GM21717 (cell line): ENCODE measurements at regions not wholly inside any gene's neighbourhood (a gene's known extent, or its start where the extent isn't known, plus 50 kb on each side); places are given as distances from the start of the nearest gene placed in this dataset.

Source experiments
- ATAC-seq: cut with Tn5 transposase; IDR thresholded peaks from one replicate; pipeline ENCODE4 v1.9.1; 2021; ENCODE audit warnings: mild to moderate bottlenecking, moderate library complexity; ENCODE audit not compliant: unreplicated experiment

DNA sequence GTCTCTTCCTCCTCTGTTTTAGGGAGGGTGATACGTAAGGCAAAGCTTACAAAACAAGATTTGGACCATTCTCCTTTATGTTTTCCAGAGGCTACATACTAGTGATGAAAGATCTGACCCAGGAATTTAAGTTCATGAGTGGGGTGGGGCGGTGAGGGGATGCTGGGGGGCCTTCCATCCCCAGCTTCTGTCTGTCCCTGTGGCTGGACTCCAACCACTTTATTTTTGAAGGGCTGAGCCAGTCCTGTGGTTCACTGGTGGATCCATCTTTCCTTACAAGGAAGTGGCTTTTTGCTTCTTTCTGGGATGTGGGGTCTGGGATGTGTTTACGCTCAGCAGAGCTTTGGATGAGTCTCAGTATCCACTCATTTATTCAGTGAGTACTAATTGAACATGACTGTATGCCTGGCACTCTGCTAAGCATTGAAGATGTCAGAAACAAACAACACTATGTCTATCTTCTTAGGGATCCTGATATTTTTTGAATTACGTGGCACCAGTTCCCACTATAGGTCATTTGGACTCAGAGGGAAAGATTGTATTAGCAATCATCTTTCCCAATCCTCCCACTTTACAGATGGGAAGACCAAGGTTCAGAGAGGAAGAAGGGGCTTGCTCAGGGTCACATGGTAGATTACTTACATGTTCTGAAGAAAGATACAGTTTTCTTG lies 291.8 kb upstream of the TBX3 start:
- ATAC-seq, result no peak

DNA sequence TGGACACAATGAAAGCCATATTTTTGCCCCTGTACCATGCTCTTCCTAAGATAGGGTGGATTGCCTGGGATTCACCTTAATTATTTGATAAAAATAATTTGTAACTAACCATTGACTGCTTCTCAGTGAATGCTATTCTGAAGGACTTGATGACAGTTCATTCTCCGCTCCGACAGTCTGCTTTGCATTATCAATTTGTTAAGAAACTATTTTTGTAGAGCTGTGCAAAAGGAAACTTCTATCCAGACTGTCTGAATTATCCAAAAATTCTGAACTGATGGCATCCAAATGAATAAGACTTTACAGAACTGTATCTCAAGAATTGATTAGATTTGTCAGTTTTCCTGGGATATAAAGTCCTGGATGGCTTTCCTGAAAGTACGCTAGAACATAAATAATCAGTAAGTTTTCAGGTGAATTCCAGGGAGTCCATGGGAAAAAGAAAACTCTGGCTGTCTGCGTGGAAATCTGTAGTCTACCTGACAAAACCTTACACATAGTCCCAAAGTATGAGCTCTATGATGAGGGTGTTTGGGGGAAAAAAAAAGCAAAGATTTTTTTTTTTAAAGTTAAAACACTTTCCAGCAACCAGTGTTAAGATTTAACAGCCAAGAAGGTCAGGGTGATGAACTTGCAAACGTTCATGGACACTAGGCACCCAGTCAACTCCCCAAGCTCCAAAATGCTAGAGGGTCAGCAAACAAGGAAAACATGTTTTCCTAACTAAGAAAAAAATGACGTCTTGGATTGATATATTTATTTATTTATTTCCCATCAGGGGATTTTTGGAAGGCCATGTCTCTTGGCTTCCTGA lies 291.1 kb upstream of the TBX3 start:
- ATAC-seq, result no peak

DNA sequence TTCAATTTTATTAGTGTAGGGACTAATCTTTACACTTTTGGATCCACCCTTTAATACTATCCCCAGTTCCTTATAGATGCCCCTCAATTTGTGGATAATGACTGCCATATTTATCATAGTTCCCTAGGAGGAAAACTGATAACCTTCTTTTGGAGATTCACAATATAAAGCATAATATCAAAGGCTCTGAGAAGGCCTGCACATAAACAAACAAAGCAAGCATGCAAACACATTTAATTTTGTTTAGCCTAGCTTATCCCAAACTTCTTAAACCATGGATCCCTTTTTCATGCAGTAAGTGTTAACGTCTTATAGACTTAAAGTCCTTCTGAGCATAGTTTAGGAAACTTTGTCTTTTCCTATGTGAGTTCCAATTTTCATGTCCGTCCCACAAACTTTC lies 290.4 kb upstream of the TBX3 start:
- no peak for ATAC-seq

DNA sequence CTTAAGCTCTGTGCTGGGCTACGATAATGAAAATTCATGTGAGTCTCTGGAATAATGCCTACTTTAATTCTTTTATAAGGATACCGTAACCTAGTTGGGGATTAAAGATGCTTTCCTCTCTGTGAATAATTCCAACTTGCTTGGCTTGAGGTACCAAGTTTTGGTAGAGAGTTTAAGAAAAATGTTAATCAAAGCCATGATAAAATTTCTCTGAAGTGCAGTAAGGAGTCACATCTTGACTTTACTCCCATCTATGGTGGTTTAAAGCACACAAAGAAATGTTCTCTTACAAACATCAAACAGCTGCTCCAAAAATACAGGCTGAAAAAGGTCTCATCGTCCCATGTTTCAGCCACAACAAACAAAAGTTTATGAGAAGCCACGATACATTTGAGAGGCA lies 284.8 kb upstream of the TBX3 start:
- no peak for ATAC-seq

DNA sequence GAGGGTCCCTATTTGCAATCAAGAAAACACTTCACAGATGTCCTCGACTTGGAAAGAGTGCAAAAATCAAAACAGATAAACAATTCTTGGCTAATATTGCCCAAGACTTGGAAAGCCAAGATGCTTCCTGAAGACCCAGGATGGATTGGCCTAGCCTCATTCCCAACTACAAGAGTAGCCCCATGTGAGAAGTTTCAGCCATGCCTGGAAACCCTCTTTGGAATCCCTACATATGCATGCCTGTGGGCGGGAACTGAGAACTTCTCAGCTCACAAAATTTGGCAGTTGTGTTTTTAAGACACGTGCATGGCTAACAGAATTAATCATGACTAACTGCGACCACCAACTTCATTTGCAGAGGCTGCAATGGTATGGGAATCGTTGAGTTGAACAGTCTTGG lies 283.2 kb upstream of the TBX3 start:
- ATAC-seq, result no peak

DNA sequence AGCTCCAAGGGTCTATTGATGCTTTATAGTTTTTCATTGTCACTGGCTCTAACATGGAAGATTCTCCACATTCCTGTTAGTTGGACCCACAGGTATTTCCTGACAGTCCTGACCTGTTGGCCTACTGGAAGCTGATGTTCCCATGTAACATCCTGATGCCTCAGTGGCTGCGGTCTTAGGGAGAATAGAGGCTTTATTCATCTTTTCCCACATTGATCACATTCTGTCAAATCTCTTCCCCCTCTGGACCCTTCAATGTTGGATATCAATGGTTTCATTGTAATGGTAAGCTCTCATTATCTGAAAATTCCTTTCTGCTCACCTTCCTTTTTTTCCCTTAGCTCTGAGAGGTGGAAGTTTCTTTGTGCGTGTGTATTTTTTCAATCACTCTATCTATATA lies 280.9 kb upstream of the TBX3 start:
- ATAC-seq, result no peak

DNA sequence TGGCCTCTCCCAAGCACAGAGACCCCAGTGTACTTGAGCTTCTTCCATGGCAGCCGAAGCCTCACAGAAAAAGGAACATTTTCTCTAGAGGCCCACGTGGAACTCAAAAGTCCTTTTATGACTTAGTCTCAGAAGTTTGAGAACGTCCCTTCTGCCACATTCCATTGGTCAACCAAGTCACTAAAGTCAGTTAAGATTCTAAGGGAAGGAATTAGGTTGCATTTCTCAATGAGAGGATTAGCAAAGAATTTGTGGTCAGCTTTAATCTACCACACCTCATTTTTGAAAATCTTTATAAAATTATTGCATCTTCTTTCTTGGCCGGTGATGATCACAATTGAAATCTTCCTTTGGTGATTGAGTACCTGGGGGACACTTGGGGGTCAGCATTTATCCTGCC lies 279.9 kb upstream of the TBX3 start:
- ATAC-seq, result no peak

DNA sequence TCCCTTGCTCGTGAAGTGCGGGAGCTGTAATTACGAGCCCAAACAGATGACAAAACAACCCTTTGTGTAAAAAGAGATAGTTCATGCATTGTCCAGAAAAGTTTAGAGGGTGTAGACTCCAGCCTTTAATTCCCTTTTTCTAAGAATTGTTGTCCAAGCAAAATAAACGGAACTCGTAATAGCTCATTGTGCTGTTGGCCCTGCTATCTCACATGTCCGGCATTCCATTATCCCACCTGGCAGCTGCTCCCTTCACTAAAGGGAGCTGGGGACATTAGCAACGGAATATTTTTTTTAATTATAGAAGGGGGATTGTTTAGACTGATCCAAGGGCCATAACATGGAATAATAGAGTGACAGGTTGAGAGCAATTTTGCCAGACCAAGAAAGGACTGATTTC lies 277.5 kb upstream of the TBX3 start:
- ATAC-seq, result no peak

DNA sequence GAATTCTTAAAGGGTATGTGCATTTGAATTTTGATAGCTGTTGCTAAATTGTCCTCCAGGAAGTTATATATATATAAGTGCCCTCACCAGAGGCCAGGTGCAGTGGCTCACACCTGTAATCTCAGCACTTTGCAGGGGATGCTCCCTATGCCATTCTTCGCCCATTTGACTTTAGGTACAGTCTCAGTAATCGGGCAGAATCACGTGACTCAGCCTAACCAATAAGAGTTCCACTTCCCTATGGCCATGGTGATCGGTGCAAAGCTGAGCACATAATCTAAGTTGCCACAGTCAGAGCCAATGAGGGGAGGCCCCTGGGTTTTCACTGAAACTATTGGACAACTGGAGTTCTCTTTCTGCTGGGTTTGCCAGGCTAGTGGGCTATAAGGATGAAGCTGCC lies 274.6 kb upstream of the TBX3 start:
- no peak for ATAC-seq

DNA sequence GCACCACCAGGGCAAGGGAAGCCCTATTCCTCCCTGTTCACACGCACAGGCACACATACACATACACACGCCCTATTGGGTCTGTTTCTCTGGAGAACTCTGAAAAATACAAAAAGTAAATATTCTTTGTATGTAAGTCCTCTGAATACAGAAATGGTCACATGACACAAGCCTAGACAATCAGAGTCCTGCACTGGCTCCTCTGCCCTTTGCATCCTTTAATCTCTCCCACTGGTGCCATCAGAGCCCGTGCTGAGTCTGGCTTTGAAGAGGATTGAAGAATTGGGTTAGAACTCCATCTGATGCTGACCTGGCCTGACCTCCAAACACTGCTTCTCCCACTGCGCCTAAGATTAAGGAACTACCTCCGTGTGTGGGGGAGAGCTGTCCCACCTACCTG lies 273.2 kb upstream of the TBX3 start:
- ATAC-seq, result no peak

DNA sequence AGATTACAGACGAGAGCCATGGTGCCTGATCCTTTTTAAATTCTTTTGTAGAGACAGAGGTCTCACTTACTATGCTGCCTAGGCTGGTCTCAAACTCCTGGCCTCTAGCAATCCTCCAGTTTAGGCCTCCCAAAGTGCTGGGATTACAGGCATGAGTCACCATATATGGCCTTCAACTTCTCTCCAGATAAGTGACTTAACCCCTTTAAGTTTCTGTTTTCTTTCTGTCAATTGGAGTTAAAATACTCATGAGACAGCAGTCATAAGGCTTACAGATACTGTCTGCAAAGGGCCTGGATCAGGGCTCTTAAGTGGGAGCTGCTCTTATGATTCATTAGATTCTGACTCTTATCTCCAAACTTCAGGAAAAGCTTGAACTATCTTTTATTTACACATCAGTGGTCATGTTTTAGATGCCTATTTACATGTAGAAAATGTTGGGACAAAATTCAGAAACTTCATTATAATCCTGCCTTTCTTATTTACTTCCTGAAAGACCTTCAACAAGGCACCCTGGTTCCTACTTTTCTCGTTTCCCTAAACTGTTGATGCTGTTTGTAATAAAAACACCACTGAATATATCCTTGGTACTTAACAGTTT lies 271.5 kb upstream of the TBX3 start:
- ATAC-seq, result no peak

DNA sequence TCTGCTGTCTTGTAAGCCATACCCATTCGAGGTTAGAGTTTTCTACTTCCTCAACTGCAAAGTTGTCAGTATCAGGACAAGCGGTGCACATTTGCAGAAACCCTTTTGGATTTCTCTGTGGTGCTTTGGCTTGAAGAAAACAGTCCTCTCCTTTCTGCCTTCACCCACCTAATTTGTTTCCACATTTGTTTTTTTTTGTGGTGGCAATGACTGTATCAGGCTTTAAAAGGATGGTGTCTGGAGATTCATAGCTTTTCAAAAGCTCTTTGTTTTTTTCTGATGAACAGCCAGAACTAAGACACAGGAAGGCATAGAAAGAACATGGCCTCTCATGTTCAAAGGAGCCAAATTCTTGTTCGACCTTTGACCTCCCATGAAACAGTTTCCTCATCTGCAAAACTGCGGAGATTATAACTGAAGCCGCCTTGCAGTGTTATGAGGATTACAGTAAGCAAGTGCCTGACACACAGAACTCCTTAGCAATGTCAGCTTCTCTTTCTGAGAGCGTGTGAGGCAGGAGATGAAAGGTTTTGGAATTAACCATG lies 270.6 kb upstream of the TBX3 start:
- no peak for ATAC-seq

DNA sequence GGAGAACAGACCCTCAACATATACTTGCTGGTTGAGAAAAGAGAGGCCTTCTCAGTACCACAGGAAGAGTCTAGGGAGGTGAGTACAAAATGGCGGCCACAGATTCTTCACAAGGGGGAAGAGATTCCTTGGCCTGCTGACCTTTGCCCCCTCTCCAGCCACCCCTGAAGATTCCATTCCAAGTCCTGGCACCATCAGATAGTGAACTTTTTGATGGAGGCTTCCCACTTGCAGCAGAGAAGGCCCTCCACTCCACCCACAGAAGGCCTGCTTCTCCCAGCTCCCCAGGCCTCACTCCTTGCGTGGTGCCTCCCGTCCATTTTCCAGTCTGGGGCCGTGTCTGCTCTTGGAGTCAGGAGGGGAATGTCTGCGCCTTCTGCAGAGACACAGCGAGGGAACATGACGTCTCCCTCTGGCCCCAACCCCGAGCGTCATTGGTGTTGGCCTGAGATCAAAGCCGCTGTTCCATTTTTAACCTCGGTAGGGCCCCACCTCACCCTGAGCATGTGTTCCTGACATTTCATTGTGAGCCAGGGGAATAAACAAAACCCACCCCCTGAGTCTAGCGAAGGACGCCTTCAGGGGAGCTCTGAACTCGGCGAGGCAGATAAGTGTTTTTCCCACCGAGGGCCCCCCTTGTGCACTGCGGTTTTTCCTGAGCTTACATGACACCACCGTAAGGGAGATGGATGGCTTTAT lies 268.7 kb upstream of the TBX3 start:
- ATAC-seq, result no peak

DNA sequence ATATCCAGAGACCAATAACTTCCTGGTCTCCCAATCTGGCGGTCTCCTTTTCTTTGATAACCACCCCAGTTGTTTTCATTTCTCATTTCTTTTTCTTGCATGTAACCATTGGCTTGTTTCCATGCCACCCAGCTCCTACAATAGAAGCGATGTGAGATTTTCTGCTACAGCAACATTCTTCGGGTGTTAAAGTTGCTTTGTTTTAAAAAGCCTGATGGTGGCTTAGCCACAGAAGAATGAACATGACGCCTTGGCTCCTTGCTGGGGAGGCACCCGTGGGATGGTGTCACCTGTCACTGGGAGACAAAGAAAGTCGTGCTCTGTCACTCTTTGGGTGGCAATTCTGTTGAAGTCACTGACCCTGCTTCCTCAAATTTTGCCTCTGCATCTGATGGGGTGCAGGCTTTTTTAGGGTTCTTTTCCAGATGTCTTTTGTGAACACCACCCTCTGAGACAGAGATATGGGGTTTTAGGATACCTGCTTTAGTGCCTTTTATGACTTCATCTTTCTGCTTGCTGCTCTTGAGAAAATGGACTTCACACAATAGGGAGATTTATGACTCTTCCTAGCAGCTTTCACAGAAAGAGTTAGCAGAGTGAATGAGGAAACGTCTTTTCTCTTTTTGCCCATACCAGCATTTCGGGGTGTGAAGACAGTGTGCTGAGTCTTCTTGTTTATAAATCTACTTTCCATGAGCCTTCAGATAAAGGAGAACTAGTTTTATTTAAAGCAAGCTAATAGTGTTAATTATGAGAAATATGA lies 265.3 kb upstream of the TBX3 start:
- ATAC-seq, result no peak

DNA sequence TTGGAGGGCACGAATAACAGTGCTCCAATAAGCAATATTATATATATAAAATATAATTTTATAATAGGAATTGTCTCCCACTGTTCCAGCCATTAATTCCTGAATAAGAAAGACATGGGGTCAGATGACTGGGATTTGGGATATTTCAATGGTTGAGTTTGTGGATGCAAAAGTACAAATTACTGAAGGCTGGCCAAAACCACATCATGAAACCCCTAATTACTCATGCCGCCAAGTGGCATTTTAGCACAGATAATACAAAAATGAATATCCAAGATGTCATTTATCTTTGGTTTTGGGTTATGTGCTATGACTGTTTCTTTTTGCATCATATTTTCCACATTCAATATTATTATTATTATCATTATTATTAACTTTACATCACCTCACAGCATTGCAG lies 261.4 kb upstream of the TBX3 start:
- no peak for ATAC-seq

DNA sequence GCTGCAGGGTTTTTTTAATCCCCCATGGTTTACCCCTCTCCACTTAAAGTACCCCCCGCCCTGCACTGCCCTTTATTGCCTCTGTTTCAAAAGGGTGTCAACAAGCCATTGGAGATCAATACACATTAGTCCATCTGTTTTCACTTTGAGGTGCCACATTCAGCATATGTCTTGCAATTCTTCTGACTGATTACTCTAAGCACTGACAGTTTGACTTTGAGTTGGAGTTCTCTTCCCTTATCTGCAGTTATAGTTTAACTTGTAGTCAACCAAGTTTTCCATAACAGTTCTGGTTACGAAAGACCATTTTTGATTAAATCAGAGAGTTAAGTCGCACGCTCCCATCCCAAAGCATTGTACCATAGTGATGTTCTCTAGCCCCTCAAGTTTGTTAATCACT lies 260.8 kb upstream of the TBX3 start:
- ATAC-seq, result no peak

DNA sequence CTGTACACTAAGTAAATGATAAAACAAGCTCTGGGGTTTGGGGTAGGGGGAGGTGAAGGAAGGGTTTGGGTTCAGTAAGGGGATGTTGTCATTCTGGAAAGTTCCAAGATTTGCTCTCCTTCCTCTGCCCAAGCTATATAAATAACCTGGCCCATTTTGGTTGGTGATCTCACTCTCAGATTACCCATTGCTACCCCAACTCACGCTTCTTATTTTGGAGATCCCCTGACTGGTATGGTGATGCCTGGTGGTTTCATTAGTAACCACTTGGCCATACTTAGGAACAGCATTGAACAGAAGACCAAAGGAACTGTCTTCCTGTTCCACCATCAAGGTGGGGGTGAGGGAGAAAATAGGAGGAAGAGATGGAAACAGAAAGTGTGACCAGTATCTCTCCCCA lies 259.6 kb upstream of the TBX3 start:
- ATAC-seq, result no peak

DNA sequence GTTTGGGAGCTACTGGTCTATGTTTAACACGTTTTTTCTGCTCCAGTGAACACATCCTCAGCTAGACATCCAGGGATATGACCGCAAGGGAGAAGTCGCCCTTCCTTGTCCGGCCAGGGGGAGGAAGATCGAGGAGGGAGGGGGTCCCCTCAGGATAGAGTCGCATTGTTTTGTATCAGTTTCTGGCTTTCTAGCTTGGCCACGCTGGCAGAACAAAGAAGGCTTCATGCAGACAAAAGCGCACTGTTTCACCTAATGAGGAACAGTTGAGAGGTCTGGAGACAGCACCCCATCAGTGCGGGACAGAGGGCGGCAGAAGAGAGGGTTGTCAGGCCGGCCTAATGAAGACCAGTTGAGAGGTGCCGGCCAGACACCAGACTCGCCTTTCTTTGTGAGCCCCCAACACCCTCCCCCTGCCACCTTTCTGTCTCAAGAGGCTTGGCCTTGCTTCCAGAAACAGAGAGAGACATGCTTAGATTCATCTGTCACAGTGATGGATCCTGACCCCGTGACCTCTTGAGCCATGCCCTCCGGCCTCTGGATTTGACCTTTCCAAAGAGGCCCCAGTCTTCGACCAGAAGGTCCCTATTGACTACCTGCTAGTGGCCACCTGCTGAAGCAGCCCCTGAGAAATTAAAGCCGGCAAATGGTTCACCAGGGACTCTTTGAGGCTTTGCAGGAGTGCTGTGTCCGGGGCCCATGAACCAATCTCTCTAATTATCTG lies 254.7 kb upstream of the TBX3 start:
- ATAC-seq, result no peak

DNA sequence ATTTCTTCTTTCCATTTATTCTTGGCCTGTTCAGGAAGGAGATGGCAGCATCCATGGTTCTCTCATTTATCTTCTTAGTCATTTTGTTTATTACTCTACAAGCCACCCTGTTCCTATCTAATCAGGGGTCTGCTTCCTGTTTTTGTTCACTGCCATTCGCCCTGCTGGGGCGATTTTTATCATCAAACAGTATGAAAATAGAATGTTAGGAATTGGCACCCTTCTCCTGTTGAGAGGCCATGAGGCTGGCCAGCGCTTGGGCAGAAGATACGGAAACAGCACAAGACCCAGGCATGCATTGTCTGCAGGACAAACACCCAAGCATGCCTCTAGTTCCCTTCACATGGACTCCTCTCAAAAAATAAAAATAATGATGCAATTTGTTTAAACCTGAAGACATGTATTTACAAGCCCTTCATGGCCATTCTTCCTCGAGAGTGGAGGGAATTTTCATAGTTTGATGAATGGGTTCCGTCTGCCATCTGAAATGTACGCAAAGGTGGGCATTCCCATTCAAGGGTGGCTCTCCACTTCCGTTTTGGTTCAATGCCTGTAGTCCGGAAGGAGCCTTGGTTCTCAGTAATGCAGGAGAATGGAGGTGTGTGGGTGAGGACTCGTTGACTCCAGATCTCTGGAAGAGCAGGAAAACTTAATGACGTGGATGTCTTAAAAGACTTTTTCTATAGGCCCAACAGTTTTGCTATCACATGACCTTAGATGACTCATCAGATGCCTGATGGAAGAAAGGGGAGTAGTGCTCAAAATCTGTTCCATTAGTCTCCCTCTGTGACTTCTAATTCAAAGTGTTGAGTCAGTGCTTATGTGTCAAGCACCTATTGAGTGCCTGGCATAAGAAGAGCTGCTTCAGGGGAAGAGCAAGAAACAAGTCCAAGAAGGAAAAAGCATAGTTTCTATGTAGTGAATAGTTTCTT lies 252.4 kb upstream of the TBX3 start:
- no peak for ATAC-seq
